Liver (tissue), 8 donors: ENCODE measurements at regions not wholly inside any gene's neighbourhood (a gene's known extent, or its start where the extent isn't known, plus 50 kb on each side); places are given as distances from the start of the nearest gene placed in this dataset.

Source experiments
- DNase-seq: peaks from one replicate; pipeline ENCODE4 v3.0.0-alpha.2; 2017; ENCODE audit warnings: low spot score
- H3K27ac ChIP-seq, 2 donors: one replicate each; pipeline ENCODE4 v1.7.0; 2013; ENCODE audit warnings: inconsistent platforms in 2 of 2, low read length in 2 of 2, control low read depth in 1 of 2, low read depth in 1 of 2, mild to moderate bottlenecking in 1 of 2
- H3K27me3 ChIP-seq, 4 donors: one replicate each; pipeline versions ENCODE4 v1.6.1 to v1.7.0; 2013; ENCODE audit warnings: low read length in 3 of 4, inconsistent platforms in 1 of 4, mild to moderate bottlenecking in 1 of 4, moderate library complexity in 1 of 4; ENCODE audit not compliant: control insufficient read depth in 4 of 4, insufficient read depth in 4 of 4
- H3K36me3 ChIP-seq, 4 donors: one replicate each; pipeline versions ENCODE4 v1.6.1 to v1.7.0; 2013; ENCODE audit warnings: low read length in 3 of 4, mild to moderate bottlenecking in 3 of 4, low read depth in 1 of 4, moderate library complexity in 1 of 4; ENCODE audit not compliant: control insufficient read depth in 4 of 4, insufficient read depth in 3 of 4
- H3K4me1 ChIP-seq, 4 donors: one replicate each; pipeline versions ENCODE4 v1.6.1 to v1.7.0; 2013; ENCODE audit warnings: low read length in 3 of 4, mild to moderate bottlenecking in 3 of 4, moderate library complexity in 1 of 4; ENCODE audit not compliant: control insufficient read depth in 4 of 4, insufficient read depth in 4 of 4
- H3K4me3 ChIP-seq, 3 donors: one replicate each; pipeline versions ENCODE4 v1.6.1 to v1.7.0; 2013; ENCODE audit warnings: low read length in 3 of 3, control low read depth in 1 of 3, low read depth in 1 of 3, mild to moderate bottlenecking in 1 of 3
- H3K9ac ChIP-seq, 2 donors: one replicate each; pipeline ENCODE4 v1.7.0; 2013; ENCODE audit warnings: low read length in 2 of 2, mild to moderate bottlenecking in 2 of 2, moderate library complexity in 2 of 2, control low read depth in 1 of 2, low read depth in 1 of 2
- H3K9me3 ChIP-seq, 4 donors: one replicate each; pipeline versions ENCODE4 v1.6.1 to v1.7.0; 2013; ENCODE audit warnings: low read length in 3 of 4; ENCODE audit not compliant: control insufficient read depth in 4 of 4
- EGR1 ChIP-seq, 2 donors: IDR thresholded peaks; 2 replicates each; pipeline ENCODE4 v1.6.1; 2016 to 2018; ENCODE audit warnings: antibody characterized with exemption in 2 of 2, low read depth in 2 of 2
- FOXA2 ChIP-seq: IDR thresholded peaks from 2 replicates; pipeline ENCODE4 v1.6.1; 2016; ENCODE audit warnings: antibody characterized with exemption
- HNF4A ChIP-seq, 2 donors: conservative IDR thresholded peaks; 2 replicates each; pipeline ENCODE4 v1.6.1; 2016; ENCODE audit warnings: antibody characterized with exemption in 2 of 2, mild to moderate bottlenecking in 2 of 2
- JUND ChIP-seq, 2 donors: IDR thresholded peaks; 2 replicates each; pipeline ENCODE4 v1.6.1; 2016; ENCODE audit warnings: antibody characterized with exemption in 2 of 2
- SP1 ChIP-seq: IDR thresholded peaks from 2 replicates; pipeline ENCODE4 v1.6.1; 2018; ENCODE audit warnings: antibody characterized with exemption, mild to moderate bottlenecking
- WGBS: extraction: QIAGEN DNeasy Blood & Tissue Kit; methylation state at CpG from one replicate; pipeline ENCODE4 v1.1.7; 2013; 5-methylcytosine and 5-hydroxymethylcytosine counted together
- TF ChIP-seq, protein P1 (sequence below): IDR thresholded peaks from 2 replicates; pipeline ENCODE4 v1.6.1; 2016; ENCODE audit warnings: antibody characterized with exemption
- TF ChIP-seq, protein P2 (sequence below): IDR thresholded peaks from 2 replicates; pipeline ENCODE4 v1.6.1; 2016; ENCODE audit warnings: antibody characterized with exemption
- TF ChIP-seq, protein P3 (sequence below): fragments of 150-350 bp; IDR thresholded peaks from 2 replicates; pipeline ENCODE4 v1.5.1; 2017; ENCODE audit warnings: improper control_type of control experiment, low read depth, low read length; ENCODE audit not compliant: missing input control
- TF ChIP-seq, protein P4 (sequence below): IDR thresholded peaks from 2 replicates; pipeline ENCODE4 v1.6.1; 2016; ENCODE audit warnings: antibody characterized with exemption
- donor health status: healthy.
- donor health status: healthy.
- donor health status: healthy.
- donor health status: healthy.
- donor health status: healthy.

DNA sequence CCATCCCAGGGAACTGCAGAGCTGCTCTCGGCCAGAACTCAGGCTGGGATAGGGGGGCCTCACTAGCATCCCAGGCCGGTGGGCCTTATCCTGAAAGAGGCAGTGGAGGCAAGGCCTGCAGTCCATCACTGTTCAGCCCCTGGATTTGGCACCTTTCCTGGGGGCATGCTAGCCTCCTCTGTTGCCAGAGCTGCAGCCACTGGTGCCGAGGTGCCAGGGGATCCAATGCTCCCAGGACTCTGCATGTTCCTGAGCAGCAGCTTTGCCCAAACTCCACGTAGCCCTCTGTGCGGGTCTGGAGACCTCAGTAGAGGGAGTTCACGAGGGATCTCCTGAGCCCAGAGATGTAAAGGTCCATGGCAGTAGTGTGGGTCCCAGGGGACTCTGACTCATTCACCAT lies 551.7 kb upstream of the AMOT start:
- TF ChIP-seq, protein P1, sequence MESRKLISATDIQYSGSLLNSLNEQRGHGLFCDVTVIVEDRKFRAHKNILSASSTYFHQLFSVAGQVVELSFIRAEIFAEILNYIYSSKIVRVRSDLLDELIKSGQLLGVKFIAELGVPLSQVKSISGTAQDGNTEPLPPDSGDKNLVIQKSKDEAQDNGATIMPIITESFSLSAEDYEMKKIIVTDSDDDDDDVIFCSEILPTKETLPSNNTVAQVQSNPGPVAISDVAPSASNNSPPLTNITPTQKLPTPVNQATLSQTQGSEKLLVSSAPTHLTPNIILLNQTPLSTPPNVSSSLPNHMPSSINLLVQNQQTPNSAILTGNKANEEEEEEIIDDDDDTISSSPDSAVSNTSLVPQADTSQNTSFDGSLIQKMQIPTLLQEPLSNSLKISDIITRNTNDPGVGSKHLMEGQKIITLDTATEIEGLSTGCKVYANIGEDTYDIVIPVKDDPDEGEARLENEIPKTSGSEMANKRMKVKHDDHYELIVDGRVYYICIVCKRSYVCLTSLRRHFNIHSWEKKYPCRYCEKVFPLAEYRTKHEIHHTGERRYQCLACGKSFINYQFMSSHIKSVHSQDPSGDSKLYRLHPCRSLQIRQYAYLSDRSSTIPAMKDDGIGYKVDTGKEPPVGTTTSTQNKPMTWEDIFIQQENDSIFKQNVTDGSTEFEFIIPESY, result no peak
- 80% methylated on average over 6 of the region's 6 CpGs for WGBS
- DNase-seq, result no peak
- H3K27ac ChIP-seq, result no peak overlapping the region
- H3K9me3 ChIP-seq, result no peaks in the 10 kb centered on the region
- H3K9ac ChIP-seq, result no peak overlapping the region
- no peak overlapping the region for H3K4me3 ChIP-seq
- H3K27me3 ChIP-seq, result peaks cover 0 to 3% (median 1%) of the 10 kb centered on the region in 4 donors
- H3K4me1 ChIP-seq, result no peaks in the 10 kb centered on the region
- no peaks in the 10 kb centered on the region for H3K36me3 ChIP-seq

DNA sequence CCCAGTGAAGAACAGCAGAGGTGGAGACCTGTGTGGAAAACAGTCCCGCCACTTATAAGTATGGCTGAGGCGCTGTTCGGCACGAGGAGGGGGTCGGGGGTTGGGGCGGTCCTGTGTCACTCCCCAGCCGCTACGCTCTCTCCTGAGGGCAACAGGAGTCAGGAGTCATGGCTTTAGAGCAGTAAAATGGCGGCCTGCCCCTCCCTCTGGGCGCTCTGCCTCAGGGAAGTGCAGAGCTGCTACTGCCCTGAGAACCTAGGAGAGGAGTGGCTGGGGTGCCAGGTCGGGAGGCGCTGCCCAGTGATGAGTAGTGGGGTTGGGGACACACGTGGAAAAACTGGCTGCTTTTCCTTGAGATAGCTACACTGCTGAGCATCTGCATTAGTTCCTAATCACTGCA lies 551.2 kb upstream of the AMOT start:
- no peak for DNase-seq
- H3K9ac ChIP-seq, result no peak overlapping the region
- no peak overlapping the region for H3K4me3 ChIP-seq
- TF ChIP-seq, protein P2, sequence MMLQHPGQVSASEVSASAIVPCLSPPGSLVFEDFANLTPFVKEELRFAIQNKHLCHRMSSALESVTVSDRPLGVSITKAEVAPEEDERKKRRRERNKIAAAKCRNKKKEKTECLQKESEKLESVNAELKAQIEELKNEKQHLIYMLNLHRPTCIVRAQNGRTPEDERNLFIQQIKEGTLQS, result no peak
- no peak for TF ChIP-seq HNF4A (conservative IDR thresholded peaks at IDR 0.05)
- TF ChIP-seq EGR1 (IDR thresholded peaks at IDR 0.05; ENCODE audit: low read depth in 2 of 2), result no peak
- TF ChIP-seq, protein P3, sequence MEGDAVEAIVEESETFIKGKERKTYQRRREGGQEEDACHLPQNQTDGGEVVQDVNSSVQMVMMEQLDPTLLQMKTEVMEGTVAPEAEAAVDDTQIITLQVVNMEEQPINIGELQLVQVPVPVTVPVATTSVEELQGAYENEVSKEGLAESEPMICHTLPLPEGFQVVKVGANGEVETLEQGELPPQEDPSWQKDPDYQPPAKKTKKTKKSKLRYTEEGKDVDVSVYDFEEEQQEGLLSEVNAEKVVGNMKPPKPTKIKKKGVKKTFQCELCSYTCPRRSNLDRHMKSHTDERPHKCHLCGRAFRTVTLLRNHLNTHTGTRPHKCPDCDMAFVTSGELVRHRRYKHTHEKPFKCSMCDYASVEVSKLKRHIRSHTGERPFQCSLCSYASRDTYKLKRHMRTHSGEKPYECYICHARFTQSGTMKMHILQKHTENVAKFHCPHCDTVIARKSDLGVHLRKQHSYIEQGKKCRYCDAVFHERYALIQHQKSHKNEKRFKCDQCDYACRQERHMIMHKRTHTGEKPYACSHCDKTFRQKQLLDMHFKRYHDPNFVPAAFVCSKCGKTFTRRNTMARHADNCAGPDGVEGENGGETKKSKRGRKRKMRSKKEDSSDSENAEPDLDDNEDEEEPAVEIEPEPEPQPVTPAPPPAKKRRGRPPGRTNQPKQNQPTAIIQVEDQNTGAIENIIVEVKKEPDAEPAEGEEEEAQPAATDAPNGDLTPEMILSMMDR, result no peak
- TF ChIP-seq, protein P4, sequence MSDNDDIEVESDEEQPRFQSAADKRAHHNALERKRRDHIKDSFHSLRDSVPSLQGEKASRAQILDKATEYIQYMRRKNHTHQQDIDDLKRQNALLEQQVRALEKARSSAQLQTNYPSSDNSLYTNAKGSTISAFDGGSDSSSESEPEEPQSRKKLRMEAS, result no peak
- TF ChIP-seq SP1, result no peak
- TF ChIP-seq JUND (IDR thresholded peaks at IDR 0.05), result no peak
- TF ChIP-seq, protein P1, result no peak
- H3K4me1 ChIP-seq, result no peaks in the 10 kb centered on the region
- peaks cover 0 to 3% (median 1%) of the 10 kb centered on the region in 4 donors for H3K27me3 ChIP-seq
- H3K36me3 ChIP-seq, result no peaks in the 10 kb centered on the region
- H3K9me3 ChIP-seq, result no peaks in the 10 kb centered on the region
- no peak overlapping the region for H3K27ac ChIP-seq
- 83% methylated on average over 13 of the region's 13 CpGs for WGBS

DNA sequence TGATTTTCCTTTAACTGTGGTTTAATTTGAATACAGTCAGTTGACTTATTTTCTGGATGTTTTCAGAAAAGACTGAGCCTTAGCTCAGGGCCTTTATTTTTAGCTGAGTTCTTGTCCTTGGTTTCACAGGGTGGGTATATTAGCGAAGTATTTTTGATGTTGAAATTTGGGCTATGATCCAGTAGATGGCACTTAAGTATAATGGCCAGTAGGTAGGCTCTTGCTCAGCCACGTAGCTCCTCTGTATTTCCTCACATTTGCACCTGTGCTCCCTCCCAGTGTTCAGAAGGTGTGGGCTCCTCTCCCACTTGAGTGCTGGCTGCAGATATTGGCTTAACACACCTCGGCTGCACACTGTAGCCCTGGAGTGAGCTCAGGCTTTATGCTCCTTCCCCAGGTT lies 549.9 kb upstream of the AMOT start:
- Histone ChIP-seq H3K4me3 (no peak overlapping the region), H3K9me3 (no peaks in the 10 kb centered on the region)
- 64% methylated on average over 3 of the region's 3 CpGs for WGBS
- TF ChIP-seq, protein P2, result no peak
- TF ChIP-seq FOXA2 (no peak), JUND (IDR thresholded peaks at IDR 0.05) (no peak)
- TF ChIP-seq, protein P4, result no peak
- TF ChIP-seq, protein P1, result no peak
- TF ChIP-seq, protein P3, result no peak

More for the DNA sequence above, 549.9 kb upstream of the AMOT start:
- Histone ChIP-seq H3K27ac (no peak overlapping the region), H3K4me1 (no peaks in the 10 kb centered on the region), H3K27me3 (peaks cover 0 to 2% (median 0%) of the 10 kb centered on the region in 4 donors), H3K36me3 (no peaks in the 10 kb centered on the region), H3K9ac (no peak overlapping the region)
- no peak for DNase-seq
